ENCODE measurements at regions not wholly inside any gene's neighbourhood (a gene's known extent, or its start where the extent isn't known, plus 50 kb on each side); places are given as distances from the start of the nearest gene placed in this dataset.

DNA sequence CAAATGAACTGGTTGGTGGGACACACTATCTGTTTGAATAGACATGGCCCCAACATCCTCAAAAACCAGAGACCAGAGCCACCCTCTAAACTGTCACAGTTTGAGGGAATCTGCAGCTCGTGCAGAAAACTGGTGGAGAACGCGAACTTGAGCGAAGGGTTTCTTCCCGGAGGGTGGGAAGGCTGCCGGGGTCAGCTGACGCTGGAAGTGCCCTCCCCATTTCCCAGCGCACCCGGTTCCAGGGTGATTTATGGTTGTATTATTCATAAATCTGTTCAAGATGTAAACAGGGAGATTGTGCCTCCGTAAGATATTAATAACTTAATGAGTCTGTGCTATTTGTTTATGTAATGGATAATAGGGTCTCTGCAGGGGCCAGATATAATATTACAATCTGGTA is 1396.7 kb downstream of the BRD1 start:
- DNase-seq (ENCODE audit: low spot score), result no peak
- TF ChIP-seq, protein P1, sequence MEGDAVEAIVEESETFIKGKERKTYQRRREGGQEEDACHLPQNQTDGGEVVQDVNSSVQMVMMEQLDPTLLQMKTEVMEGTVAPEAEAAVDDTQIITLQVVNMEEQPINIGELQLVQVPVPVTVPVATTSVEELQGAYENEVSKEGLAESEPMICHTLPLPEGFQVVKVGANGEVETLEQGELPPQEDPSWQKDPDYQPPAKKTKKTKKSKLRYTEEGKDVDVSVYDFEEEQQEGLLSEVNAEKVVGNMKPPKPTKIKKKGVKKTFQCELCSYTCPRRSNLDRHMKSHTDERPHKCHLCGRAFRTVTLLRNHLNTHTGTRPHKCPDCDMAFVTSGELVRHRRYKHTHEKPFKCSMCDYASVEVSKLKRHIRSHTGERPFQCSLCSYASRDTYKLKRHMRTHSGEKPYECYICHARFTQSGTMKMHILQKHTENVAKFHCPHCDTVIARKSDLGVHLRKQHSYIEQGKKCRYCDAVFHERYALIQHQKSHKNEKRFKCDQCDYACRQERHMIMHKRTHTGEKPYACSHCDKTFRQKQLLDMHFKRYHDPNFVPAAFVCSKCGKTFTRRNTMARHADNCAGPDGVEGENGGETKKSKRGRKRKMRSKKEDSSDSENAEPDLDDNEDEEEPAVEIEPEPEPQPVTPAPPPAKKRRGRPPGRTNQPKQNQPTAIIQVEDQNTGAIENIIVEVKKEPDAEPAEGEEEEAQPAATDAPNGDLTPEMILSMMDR (IDR thresholded peaks at IDR 0.05), result no peak
- ATAC-seq (ENCODE audit: low FRiP score), result no peak

DNA sequence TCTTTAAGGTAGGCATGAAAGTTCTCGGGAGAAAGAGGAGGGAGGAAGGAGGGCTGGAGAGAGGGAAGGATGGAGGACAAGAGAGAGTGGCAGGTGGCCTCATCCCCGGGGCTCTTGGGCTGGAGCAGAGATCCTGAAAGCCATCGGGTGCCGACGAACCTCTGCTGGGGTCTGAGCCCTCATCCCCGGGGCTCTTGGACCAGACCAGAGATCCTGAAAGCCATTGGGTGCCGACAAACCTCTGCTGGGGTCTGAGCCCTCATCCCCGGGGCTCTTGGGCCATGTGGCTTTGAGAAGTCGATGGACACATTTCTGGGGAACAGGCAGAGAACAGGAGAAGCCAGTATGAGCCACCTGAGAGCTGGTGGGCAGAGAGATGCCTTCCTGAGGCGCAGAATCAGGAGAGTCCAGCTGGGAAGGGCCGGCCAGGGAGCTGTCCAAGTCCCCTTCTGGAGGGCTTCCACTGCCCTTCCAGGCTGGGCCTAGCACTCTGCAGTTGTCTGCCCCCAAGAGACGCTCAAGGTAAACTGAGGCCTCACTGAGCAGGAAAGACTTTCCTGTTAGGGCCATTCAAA is 1398.1 kb downstream of the BRD1 start:
- no peak for DNase-seq (ENCODE audit: low spot score)
- TF ChIP-seq, protein P1 (IDR thresholded peaks at IDR 0.05), result no peak
- ATAC-seq (ENCODE audit: low FRiP score), result no peak

DNA sequence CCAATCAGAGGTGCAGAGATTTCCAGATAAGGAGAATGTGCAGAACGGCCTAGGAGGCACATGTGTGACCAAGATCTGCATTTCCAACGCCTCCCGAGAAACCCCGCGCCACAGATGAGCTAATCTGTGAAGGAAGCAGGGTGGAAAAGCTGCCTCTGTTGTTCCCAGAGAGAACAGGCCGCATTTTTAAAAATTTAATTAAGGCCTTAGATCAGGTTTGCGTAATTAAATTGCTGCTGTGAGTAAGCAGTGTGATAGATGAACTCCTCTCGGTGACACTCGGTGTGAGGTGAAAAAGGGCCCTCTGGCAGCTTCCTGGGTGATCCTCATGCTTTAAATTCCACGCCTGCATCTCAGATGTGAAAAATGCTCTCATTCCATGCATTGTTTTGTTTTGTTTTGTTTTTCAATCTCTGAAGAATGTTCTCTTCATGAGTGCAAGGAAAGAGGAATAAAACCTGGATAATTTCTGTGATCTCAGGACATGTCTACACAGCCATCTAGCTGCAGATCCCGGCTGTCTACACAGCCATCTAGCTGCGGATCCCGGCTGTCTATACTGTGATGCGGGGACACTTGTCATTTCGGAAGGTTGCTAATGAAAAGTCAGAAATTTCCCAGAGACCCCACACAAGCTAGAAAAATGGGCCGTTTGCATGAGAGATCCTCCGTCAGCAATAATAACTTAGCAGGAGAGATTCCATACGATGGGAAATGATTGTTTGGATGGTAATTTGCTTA is 1398.9 kb downstream of the BRD1 start:
- TF ChIP-seq, protein P1 (IDR thresholded peaks at IDR 0.05), result no peak
- DNase-seq (ENCODE audit: low spot score) (no peak), ATAC-seq (ENCODE audit: low FRiP score) (no peak)

DNA sequence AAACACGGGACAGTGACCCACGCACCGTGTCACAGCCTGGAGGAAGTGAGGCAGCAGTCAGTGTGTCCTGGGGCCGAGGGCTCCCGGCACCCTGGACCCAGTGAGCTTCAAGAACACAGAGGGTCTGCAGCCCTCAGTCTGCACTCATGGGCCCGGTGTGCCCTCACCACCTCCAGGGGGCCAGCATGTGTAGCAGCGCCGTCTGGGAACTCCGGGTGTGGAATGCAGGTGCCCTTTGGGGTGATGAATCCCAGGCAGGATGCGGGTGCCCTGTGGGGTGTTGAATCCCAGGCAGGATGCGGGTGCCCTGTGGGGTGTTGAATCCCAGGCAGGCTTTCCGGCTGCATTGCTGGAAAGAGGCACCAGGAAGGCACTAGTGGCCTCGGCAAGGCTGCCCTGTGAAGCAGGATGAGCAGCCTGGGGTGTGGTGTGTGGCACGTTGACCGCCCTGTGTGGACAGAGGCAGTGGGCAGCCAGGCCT is 1399.9 kb downstream of the BRD1 start:
- TF ChIP-seq, protein P1 (IDR thresholded peaks at IDR 0.05), result no peak
- ATAC-seq (ENCODE audit: low FRiP score), result no peak
- DNase-seq (ENCODE audit: low spot score), result no peak

DNA sequence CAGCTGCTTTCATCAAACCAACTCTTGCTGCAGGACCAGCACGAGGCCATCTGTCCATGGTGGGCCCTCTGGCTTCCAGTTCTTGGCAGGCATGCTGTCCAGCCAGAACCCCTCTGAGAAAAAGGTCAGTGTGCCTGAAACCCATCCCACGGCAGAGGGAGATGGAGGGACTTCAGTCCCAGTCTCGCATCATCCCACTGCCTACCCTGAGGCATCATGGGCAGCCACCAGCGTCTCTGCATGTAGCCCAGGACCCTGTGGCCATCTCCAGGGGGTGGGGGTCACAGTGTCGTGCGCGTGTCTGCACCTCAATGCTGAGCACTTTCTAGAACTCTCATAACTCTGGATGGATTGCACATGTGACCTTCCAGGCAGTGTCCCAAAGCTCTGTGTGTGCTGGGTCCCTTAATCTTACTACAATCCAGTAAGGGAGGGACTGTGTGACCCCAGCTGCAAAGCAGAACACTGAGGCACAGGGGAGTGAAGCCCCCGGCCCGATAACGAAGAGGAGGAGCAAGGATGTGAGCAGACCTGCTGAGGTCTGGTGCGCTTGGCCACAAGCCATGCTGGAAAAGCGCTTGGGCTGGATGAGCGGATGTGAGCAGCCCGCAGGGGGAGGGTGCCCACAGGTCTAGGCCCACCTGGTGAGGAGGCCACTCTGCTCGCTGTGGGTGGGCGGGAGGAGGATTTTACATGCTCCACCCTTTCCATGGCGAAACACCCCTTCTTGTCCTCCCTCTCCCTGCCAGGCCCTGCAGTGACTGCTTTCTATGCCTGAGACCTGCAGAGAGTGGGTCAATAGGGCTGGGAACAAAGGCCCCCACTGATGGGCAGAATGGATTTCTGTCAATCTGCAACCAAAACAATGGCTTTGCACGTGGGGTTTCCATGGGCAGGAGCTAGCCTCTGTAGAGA is 1401.0 kb downstream of the BRD1 start:
- ATAC-seq (ENCODE audit: low FRiP score) (no peak), DNase-seq (ENCODE audit: low spot score) (no peak)
- TF ChIP-seq, protein P1 (IDR thresholded peaks at IDR 0.05), result no peak

DNA sequence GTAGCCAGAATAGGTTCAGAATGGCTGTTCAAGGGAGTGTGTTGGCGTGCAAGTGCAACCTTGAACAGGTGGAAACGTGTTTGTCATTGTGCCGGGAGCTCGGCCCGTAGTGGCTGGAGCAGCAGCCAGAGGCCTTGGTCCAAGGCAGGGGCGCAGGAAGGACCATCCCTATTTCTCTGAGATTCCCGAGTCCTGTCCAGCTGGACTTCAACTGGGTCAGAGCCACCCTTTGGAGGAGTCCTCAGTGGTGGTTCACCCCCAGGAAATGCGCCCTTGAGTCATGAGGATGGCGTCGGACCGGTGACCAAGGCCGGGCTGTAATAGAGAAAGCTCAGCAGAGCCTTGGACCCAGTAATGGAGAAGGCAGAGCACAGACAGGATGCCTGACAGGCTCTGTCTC is 1402.0 kb downstream of the BRD1 start:
- DNase-seq (ENCODE audit: low spot score) (no peak), ATAC-seq (ENCODE audit: low FRiP score) (peak; percentile 24)
- TF ChIP-seq, protein P1 (IDR thresholded peaks at IDR 0.05), result no peak

Measured in omental fat pad (tissue), 3 donors.